PC-3 (cell line): ENCODE measurements at regions not wholly inside any gene's neighbourhood (a gene's known extent, or its start where the extent isn't known, plus 50 kb on each side); places are given as distances from the start of the nearest gene placed in this dataset.

Experiments
- ATAC-seq: fragments of 200-7000 bp; cut with Tn5 transposase; 2 replicates; pipeline ENCODE4 v1.9.1; 2020; ENCODE audit warnings: mild to moderate bottlenecking, moderate library complexity
- BruUV-seq: library from RNA; stranded (reverse); fragments of 400-500 nt; replicated peaks from 2 replicates; lab custom pipeline; 2021; lab: Mats Ljungman, UMichigan
- CTCF ChIA-PET: fragments of 300-600 bp; sonication (Branson Sonifier 250); formaldehyde crosslinking; loops from one replicate; lab custom pipeline; 2022; ENCODE audit warnings: antibody characterized with exemption; lab: Charles Lee
- POLR2A ChIA-PET: fragments of 300-600 bp; sonication (Branson Sonifier 250); formaldehyde crosslinking; loops from one replicate; lab custom pipeline; 2022; ENCODE audit warnings: antibody characterized with exemption; ENCODE audit not compliant: unreplicated experiment; lab: Charles Lee
- DNase-seq: peaks from one replicate; pipeline ENCODE4 v3.0.0-alpha.2; 2015
- H2AFZ ChIP-seq: fragments of 300-600 bp; sonication (generic); 2 replicates; pipeline ENCODE4 v1.6.0; 2016; ENCODE audit warnings: antibody characterized with exemption, low read length
- H3F3A ChIP-seq: fragments of 300-600 bp; sonication (generic); one replicate; pipeline ENCODE4 v1.6.0; 2017; ENCODE audit warnings: antibody characterized with exemption, low read length, control low read depth, mild to moderate bottlenecking; ENCODE audit not compliant: unreplicated experiment
- H3K27ac ChIP-seq: fragments of 300-600 bp; sonication (generic); 2 replicates; pipeline ENCODE4 v1.5.1; 2016; ENCODE audit warnings: mild to moderate bottlenecking, low read length
- H3K27me3 ChIP-seq: fragments of 300-600 bp; sonication (generic); 2 replicates; pipeline ENCODE4 v1.6.1; 2016; ENCODE audit warnings: low read length, mixed read lengths
- H3K36me3 ChIP-seq: fragments of 300-600 bp; sonication (generic); 2 replicates; pipeline ENCODE4 v1.6.1; 2016; ENCODE audit warnings: low read depth, mixed run types, low read length, mixed read lengths
- H3K4me1 ChIP-seq: fragments of 300-600 bp; sonication (generic); 2 replicates; pipeline ENCODE4 v1.5.1; 2016; ENCODE audit warnings: low read length; ENCODE audit not compliant: insufficient read depth
- H3K4me2 ChIP-seq: fragments of 300-600 bp; sonication (generic); 2 replicates; pipeline ENCODE4 v1.6.0; 2016; ENCODE audit warnings: low read length
- H3K4me3 ChIP-seq: fragments of 300-600 bp; sonication (generic); 2 replicates; pipeline ENCODE4 v1.5.1; 2016; ENCODE audit warnings: mild to moderate bottlenecking, low read length, mixed read lengths
- H3K79me2 ChIP-seq: fragments of 300-600 bp; sonication (generic); 2 replicates; pipeline ENCODE4 v1.6.1; 2017; ENCODE audit warnings: low read length, mixed read lengths
- H3K9ac ChIP-seq: fragments of 300-600 bp; sonication (generic); 2 replicates; pipeline ENCODE4 v1.6.0; 2016; ENCODE audit warnings: mild to moderate bottlenecking, low read length
- H3K9me2 ChIP-seq: fragments of 300-600 bp; sonication (generic); replicated peaks from 2 replicates; pipeline ENCODE4 v1.6.1; 2016; ENCODE audit warnings: mixed run types, low read length, mixed read lengths
- H3K9me3 ChIP-seq: fragments of 300-600 bp; sonication (generic); 2 replicates; pipeline ENCODE4 v1.6.1; 2016; ENCODE audit warnings: low read length, mixed read lengths
- H4K20me1 ChIP-seq: fragments of 300-600 bp; sonication (generic); 2 replicates; pipeline ENCODE4 v1.6.1; 2016; ENCODE audit warnings: low read length, mixed read lengths
- EZH2 ChIP-seq: fragments of 300-600 bp; sonication (generic); IDR thresholded peaks from one replicate; pipeline ENCODE4 v1.6.1; 2017; ENCODE audit warnings: antibody characterized with exemption, mild to moderate bottlenecking, low read length; ENCODE audit not compliant: unreplicated experiment
- EZH2phosphoT487 ChIP-seq: fragments of 300-600 bp; sonication (generic); IDR thresholded peaks from 2 replicates; pipeline ENCODE4 v1.6.1; 2018; ENCODE audit warnings: mild to moderate bottlenecking, antibody characterized with exemption, low read length, borderline replicate concordance
- intact Hi-C: fragments of 100-400 bp; cut with micrococcal nuclease; formaldehyde crosslinking; loops from 2 replicates; pipeline ENCODE4 v1.9.0; 2023
- TF ChIP-seq, protein P1 (sequence below): fragments of 300-600 bp; sonication (generic); conservative IDR thresholded peaks from 2 replicates; pipeline ENCODE4 v1.5.1; 2017; ENCODE audit warnings: antibody characterized with exemption, low read depth, mild to moderate bottlenecking, low read length

GRCh38 chr21:20110368-20110767 lies 887.8 kb upstream of the NCAM2 start:
- no peaks in the 10 kb centered on the region for H3K79me2 ChIP-seq
- no TSS peak for BruUV-seq
- POLR2A ChIA-PET, result no interaction called here
- H4K20me1 ChIP-seq, result no peaks in the 10 kb centered on the region
- no peak overlapping the region for H3K4me2 ChIP-seq
- intact Hi-C loops, result no loop called here
- TF ChIP-seq EZH2 (no peak), EZH2phosphoT487 (no peak)
- TF ChIP-seq, protein P1, sequence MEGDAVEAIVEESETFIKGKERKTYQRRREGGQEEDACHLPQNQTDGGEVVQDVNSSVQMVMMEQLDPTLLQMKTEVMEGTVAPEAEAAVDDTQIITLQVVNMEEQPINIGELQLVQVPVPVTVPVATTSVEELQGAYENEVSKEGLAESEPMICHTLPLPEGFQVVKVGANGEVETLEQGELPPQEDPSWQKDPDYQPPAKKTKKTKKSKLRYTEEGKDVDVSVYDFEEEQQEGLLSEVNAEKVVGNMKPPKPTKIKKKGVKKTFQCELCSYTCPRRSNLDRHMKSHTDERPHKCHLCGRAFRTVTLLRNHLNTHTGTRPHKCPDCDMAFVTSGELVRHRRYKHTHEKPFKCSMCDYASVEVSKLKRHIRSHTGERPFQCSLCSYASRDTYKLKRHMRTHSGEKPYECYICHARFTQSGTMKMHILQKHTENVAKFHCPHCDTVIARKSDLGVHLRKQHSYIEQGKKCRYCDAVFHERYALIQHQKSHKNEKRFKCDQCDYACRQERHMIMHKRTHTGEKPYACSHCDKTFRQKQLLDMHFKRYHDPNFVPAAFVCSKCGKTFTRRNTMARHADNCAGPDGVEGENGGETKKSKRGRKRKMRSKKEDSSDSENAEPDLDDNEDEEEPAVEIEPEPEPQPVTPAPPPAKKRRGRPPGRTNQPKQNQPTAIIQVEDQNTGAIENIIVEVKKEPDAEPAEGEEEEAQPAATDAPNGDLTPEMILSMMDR, result no peak
- H3K4me1 ChIP-seq, result no peaks in the 10 kb centered on the region
- H2AFZ ChIP-seq, result no peak overlapping the region
- H3K9me2 ChIP-seq, result no peaks in the 10 kb centered on the region
- no peaks in the 10 kb centered on the region for H3K27me3 ChIP-seq
- H3K36me3 ChIP-seq, result no peaks in the 10 kb centered on the region
- no peak for ATAC-seq
- no peak overlapping the region for H3K4me3 ChIP-seq
- H3K9me3 ChIP-seq, result 0 out of 2 replicates have a peak, but pooled peaks cover 3% of the 10 kb centered on the region
- H3F3A ChIP-seq, result no peaks in the 10 kb centered on the region
- H3K27ac ChIP-seq, result no peak overlapping the region
- CTCF ChIA-PET, result no interaction called here
- no peak for DNase-seq
- H3K9ac ChIP-seq, result no peak overlapping the region

DNA sequence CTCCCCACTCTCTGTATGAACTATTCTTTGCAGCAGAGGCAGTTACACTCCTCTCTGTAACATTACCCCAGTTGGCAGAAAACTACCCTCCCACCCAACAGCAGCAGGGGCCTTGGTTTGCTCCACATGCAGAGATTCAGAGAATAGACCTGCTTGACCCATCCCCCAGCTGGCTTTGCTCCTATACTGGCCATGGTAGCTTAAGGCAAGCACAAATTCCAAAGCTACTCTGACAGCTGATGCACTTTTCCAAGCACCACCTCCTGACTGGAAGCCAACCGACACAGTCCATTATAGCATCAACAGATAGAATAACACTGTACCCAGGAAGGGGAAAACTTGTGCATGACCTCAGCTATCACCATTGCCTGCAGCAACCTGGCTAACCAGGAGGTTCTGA lies 846.5 kb upstream of the NCAM2 start:
- H3F3A ChIP-seq, result no peaks in the 10 kb centered on the region
- no peaks in the 10 kb centered on the region for H3K27me3 ChIP-seq
- no peak overlapping the region for H3K9ac ChIP-seq
- no peak for TF ChIP-seq EZH2
- TF ChIP-seq, protein P1, result no peak
- no peak for TF ChIP-seq EZH2phosphoT487
- no peak overlapping the region for H3K27ac ChIP-seq
- no peak for DNase-seq
- H3K4me2 ChIP-seq, result no peak overlapping the region
- ChIA-PET CTCF (no interaction called here), POLR2A (no interaction called here)
- no peaks in the 10 kb centered on the region for H3K9me2 ChIP-seq
- no peaks in the 10 kb centered on the region for H3K4me1 ChIP-seq
- no TSS peak for BruUV-seq
- H3K36me3 ChIP-seq, result no peaks in the 10 kb centered on the region
- no peak overlapping the region for H3K4me3 ChIP-seq
- no peak overlapping the region for H2AFZ ChIP-seq
- no peaks in the 10 kb centered on the region for H4K20me1 ChIP-seq
- H3K9me3 ChIP-seq, result peaks cover 18% of the 10 kb centered on the region; the same call in 1 of the 2 replicates
- no peaks in the 10 kb centered on the region for H3K79me2 ChIP-seq
- no peak for ATAC-seq
- intact Hi-C loops, result no loop called here

DNA sequence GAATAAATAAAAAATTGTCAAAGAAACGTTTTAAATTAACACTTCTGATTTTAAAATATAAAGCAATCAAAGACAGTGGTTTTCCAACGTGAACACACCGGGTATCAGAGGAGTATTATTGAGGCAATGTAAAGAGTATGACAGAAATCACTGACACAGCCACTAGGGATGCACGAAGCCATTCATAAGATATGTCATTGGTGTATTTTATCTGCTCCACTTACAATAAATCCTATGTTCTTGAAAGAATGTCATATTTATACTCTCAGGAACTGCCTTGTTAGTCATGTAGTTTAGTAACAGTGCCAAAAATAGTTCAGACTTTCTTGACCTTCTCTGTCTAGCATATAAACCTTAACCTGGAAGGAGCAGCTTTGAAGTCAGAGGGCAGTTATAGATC lies 835.0 kb upstream of the NCAM2 start:
- Histone ChIP-seq H3K9me3 (no peaks in the 10 kb centered on the region), H3K4me3 (no peak overlapping the region), H3K79me2 (no peaks in the 10 kb centered on the region), H3K27ac (no peak overlapping the region), H3K4me1 (no peaks in the 10 kb centered on the region), H3K36me3 (no peaks in the 10 kb centered on the region), H3K9me2 (no peaks in the 10 kb centered on the region), H3K9ac (no peak overlapping the region), H4K20me1 (no peaks in the 10 kb centered on the region), H2AFZ (no peak overlapping the region), H3F3A (no peaks in the 10 kb centered on the region), H3K27me3 (no peaks in the 10 kb centered on the region), H3K4me2 (no peak overlapping the region)
- intact Hi-C loops, result no loop called here
- ATAC-seq (no peak; the same call in 1 of the 2 replicates), DNase-seq (peak; percentile 5)
- ChIA-PET POLR2A (no interaction called here), CTCF (no interaction called here)
- TF ChIP-seq EZH2phosphoT487, result no peak
- TF ChIP-seq, protein P1, result no peak
- BruUV-seq, result no TSS peak
